HuH-7.5 (cell line): ENCODE measurements at regions not wholly inside any gene's neighbourhood (a gene's known extent, or its start where the extent isn't known, plus 50 kb on each side); places are given as distances from the start of the nearest gene placed in this dataset.

Experiments
- DNase-seq: peaks from one replicate; pipeline ENCODE4 v3.0.0; 2011; ENCODE audit warnings: low spot score

DNA sequence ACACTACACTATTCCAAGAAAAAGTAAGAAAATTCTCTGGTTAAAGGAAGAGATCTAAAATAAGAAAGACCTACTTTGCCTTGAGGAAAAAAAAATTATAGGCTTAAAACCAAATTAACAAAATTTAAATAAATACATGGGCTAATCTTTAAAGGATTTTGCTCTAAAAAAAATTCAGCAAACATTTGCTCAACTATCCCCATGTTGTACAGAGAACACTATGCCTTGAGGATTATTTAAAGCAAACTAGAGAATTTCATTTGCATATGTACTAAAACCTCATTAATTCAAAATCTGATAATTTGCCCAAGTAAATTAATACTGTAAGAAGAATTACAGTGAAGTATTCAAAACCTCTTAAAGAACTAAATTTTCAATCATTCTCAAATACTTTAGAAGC lies 71.6 kb upstream of the KCNIP4 start:
- DNase-seq: no peak

- DNase-seq: no peak
These were observed 71.1 kb upstream of the KCNIP4 start for GRCh38 chr4:22019676-22020075.

- DNase-seq: no peak
These were observed 65.7 kb upstream of the KCNIP4 start for GRCh38 chr4:22014222-22014741.

DNA sequence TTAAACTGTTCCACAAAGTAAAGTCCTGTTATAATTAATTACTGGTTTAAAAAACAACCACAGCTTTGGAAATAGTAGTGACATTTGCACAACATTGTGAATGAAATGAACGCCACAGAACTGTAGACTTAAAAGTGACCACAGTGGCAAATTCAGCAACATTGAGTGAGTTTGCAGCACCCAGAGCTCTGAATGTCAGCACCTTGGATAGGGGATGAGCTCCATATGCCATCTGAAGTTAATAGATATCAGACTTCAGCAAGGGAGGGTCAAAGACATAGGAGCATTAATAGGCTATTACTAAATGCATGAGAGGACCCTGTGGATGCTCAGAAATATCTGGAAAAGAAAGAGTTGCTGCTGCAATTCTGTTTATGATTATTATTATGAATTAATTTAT lies 55.3 kb upstream of the KCNIP4 start:
- no peak for DNase-seq
